Heart left ventricle (tissue), 16 donors: ENCODE measurements at regions not wholly inside any gene's neighbourhood (a gene's known extent, or its start where the extent isn't known, plus 50 kb on each side); places are given as distances from the start of the nearest gene placed in this dataset.

Experiments used
- ATAC-seq, 4 donors: fragments of 200-7000 bp; cut with Tn5 transposase; one replicate each; pipeline ENCODE4 v1.9.1; 2020 to 2022; ENCODE audit warnings: moderate library complexity in 4 of 4, mild to moderate bottlenecking in 3 of 4, moderate number of reproducible peaks in 1 of 4
- DNase-seq, 5 donors: peaks; one replicate each; pipeline ENCODE4 v3.0.0-alpha.2; 2020
- H3K27ac ChIP-seq, 12 donors: fragments of 200-600 bp; sonication (generic) in 4 of 12; one replicate each; pipeline versions ENCODE4 v1.5.0 to v1.8.0; 2016 to 2022; ENCODE audit warnings: mild to moderate bottlenecking in 2 of 12
- H3K27me3 ChIP-seq, 9 donors: fragments of 200-600 bp; sonication (generic) in 2 of 9; one replicate each; pipeline versions ENCODE4 v1.5.1 to v1.8.0; 2016 to 2022; ENCODE audit warnings: mild to moderate bottlenecking in 3 of 9
- H3K36me3 ChIP-seq, 9 donors: fragments of 200-600 bp; sonication (generic) in 2 of 9; one replicate each; pipeline versions ENCODE4 v1.5.0 to v1.8.0; 2018 to 2022; ENCODE audit warnings: mild to moderate bottlenecking in 2 of 9
- H3K4me1 ChIP-seq, 12 donors: fragments of 200-600 bp; sonication (generic) in 4 of 12; one replicate each; pipeline versions ENCODE4 v1.5.0 to v1.8.0; 2016 to 2022; ENCODE audit warnings: mild to moderate bottlenecking in 3 of 12
- H3K4me3 ChIP-seq, 12 donors: fragments of 200-600 bp; sonication (generic) in 4 of 12; one replicate each; pipeline versions ENCODE4 v1.5.0 to v1.8.0; 2017 to 2022; ENCODE audit warnings: mild to moderate bottlenecking in 9 of 12, moderate library complexity in 4 of 12
- H3K9me3 ChIP-seq, 12 donors: fragments of 200-600 bp; sonication (generic) in 4 of 12; one replicate each; pipeline versions ENCODE4 v1.5.0 to v1.8.0; 2016 to 2022; ENCODE audit warnings: mild to moderate bottlenecking in 1 of 12
- CTCF ChIP-seq, 12 donors: fragments of 200-600 bp; sonication (generic) in 4 of 12; IDR thresholded peaks; one replicate each; pipeline versions ENCODE4 v1.5.0 to v1.8.0; 2018 to 2022; ENCODE audit warnings: antibody characterized with exemption in 12 of 12, mild to moderate bottlenecking in 5 of 12
- POLR2A ChIP-seq, 2 donors: fragments of 450-650 bp; IDR thresholded peaks; one replicate each; pipeline ENCODE4 v1.6.1; 2017; ENCODE audit warnings: antibody characterized with exemption in 2 of 2, mild to moderate bottlenecking in 2 of 2, moderate library complexity in 2 of 2
- WGBS, 4 donors: extraction: QIAGEN DNeasy Blood & Tissue Kit in 2 of 4; methylation state at CpG; one replicate each; pipeline versions ENCODE4 v1.1.5 to v1.1.7; 2013 to 2018; 5-methylcytosine and 5-hydroxymethylcytosine counted together
- intact Hi-C, 10 donors: fragments of 100-400 bp; cut with DNase I; formaldehyde crosslinking; loops; one replicate each; pipeline versions ENCODE4 v1.11.1 to v1.14.2; 2022
- donor health status: ischemic (EF 13 %, LVEDD 7.1; RV severe dilation, severe dysfunction).
- donor health status: healthy with polysubstance abuse.
- donor health status: DM: no; HTN: yes; CAD: no.
- donor health status: DM: no; HTN: no; CAD: no.
- donor health status: ischemic (EF 25% LVEDD 6.9; RV normal size, moderate dysfunction).
- donor health status: ischemic (EF 25% LVEDD 5.7; RV mildly dilated, moderate dysfunction).
- donor health status: healthy.
- donor health status: DM: yes; HTN: yes; CAD: no.
- donor health status: ischemic (EF 35%, LVEDD 5.7; RV mildly dilated, moderate dysfunction).
- donor health status: nonischemic (EF 11% LVEDD 7.7; RV severe dilation, severe dysfunction).
- donor health status: DM: yes; HTN: yes; CAD: no.
- donor health status: PGD.
- donor health status: ischemic (EF 29% LVEDD 5.4; RV normal size, mild dysfunction).
- donor health status: nonischemic (EF 23%, LVEDD 6.1; RV moderate dilation, normal function).

- Histone ChIP-seq H3K36me3 (no peaks in the 10 kb centered on the region), H3K4me3 (no peak overlapping the region), H3K27me3 (no peaks in the 10 kb centered on the region), H3K9me3 (no peaks in the 10 kb centered on the region), H3K27ac (no peak overlapping the region), H3K4me1 (no peaks in the 10 kb centered on the region)
- DNase-seq (no peak), ATAC-seq (no peak)
- TF ChIP-seq CTCF (IDR thresholded peaks at IDR 0.05) (no peak), POLR2A (IDR thresholded peaks at IDR 0.05) (no peak)
- intact Hi-C loops = no loop called here
- 45 to 78% (median 67%) methylated on average over 2 of the region's 2 CpGs for WGBS, 4 donors
Observed at GRCh38 chr1:216929870-216930582, 206.8 kb upstream of the ESRRG start.

GRCh38 chr1:216927633-216928032 lies 204.4 kb upstream of the ESRRG start:
- ATAC-seq = no peak
- no peaks in the 10 kb centered on the region for H3K9me3 ChIP-seq
- no peak for DNase-seq
- H3K4me1 ChIP-seq = no peaks in the 10 kb centered on the region
- no peaks in the 10 kb centered on the region for H3K36me3 ChIP-seq
- 92 to 96% (median 94%) methylated on average over 6 of the region's 6 CpGs for WGBS, 4 donors
- no peaks in the 10 kb centered on the region for H3K27me3 ChIP-seq
- no peak for TF ChIP-seq CTCF (IDR thresholded peaks at IDR 0.05)
- TF ChIP-seq POLR2A (IDR thresholded peaks at IDR 0.05) = no peak
- H3K4me3 ChIP-seq = no peak overlapping the region
- H3K27ac ChIP-seq = no peak overlapping the region
- intact Hi-C loops = no loop called here

GRCh38 chr1:216926720-216927510 lies 203.7 kb upstream of the ESRRG start:
- H3K4me1 ChIP-seq = no peaks in the 10 kb centered on the region
- no peak overlapping the region for H3K4me3 ChIP-seq
- DNase-seq (no peak), ATAC-seq (no peak)
- H3K27ac ChIP-seq = no peak overlapping the region
- H3K27me3 ChIP-seq = no peaks in the 10 kb centered on the region
- no peaks in the 10 kb centered on the region for H3K9me3 ChIP-seq
- no peaks in the 10 kb centered on the region for H3K36me3 ChIP-seq
- TF ChIP-seq CTCF (IDR thresholded peaks at IDR 0.05) = no peak
- TF ChIP-seq POLR2A (IDR thresholded peaks at IDR 0.05) = no peak
- WGBS, 4 donors = 74 to 80% (median 77%) methylated on average over 11 of the region's 11 CpGs
- intact Hi-C loops = no loop called here

GRCh38 chr1:216925962-216926625 lies 202.9 kb upstream of the ESRRG start:
- Histone ChIP-seq H3K27me3 (no peaks in the 10 kb centered on the region), H3K4me1 (no peaks in the 10 kb centered on the region), H3K9me3 (no peaks in the 10 kb centered on the region), H3K4me3 (no peak overlapping the region), H3K36me3 (no peaks in the 10 kb centered on the region), H3K27ac (no peak overlapping the region)
- intact Hi-C loops = no loop called here
- ATAC-seq (no peak), DNase-seq (no peak)
- TF ChIP-seq POLR2A (IDR thresholded peaks at IDR 0.05) (no peak), CTCF (IDR thresholded peaks at IDR 0.05) (no peak)
- 83 to 90% (median 86%) methylated on average over 7 of the region's 7 CpGs for WGBS, 4 donors
